ENCODE measurements at regions not wholly inside any gene's neighbourhood (a gene's known extent, or its start where the extent isn't known, plus 50 kb on each side); places are given as distances from the start of the nearest gene placed in this dataset.

GRCh38 chr4:147428583-147428982 lies 52.3 kb upstream of the EDNRA start:
- Histone ChIP-seq H3K4me1 (no peaks in the 10 kb centered on the region), H3K4me3 (no peak overlapping the region), H3K27me3 (no peaks in the 10 kb centered on the region), H3K9me3 (peaks cover 0 to 6% (median 5%) of the 10 kb centered on the region in 3 donors), H3K36me3 (no peaks in the 10 kb centered on the region), H3K27ac (no peak overlapping the region)
- intact Hi-C loops (cut with DNase I; ENCODE audit: low total_unique reads) = no loop called here
- TF ChIP-seq CTCF (IDR thresholded peaks at IDR 0.05) = no peak
- no peak for DNase-seq

- Histone ChIP-seq H3K36me3 (no peaks in the 10 kb centered on the region), H3K27me3 (no peaks in the 10 kb centered on the region), H3K4me1 (no peaks in the 10 kb centered on the region), H3K27ac (no peak overlapping the region), H3K9me3 (peaks cover 0 to 6% (median 5%) of the 10 kb centered on the region in 3 donors), H3K4me3 (no peak overlapping the region)
- TF ChIP-seq CTCF (IDR thresholded peaks at IDR 0.05) = no peak
- no peak for DNase-seq
- intact Hi-C loops (cut with DNase I; ENCODE audit: low total_unique reads) = no loop called here
Observed at GRCh38 chr4:147430111-147430510, 50.8 kb upstream of the EDNRA start.

Data from tibial artery (tissue), 4 donors.